Epithelial cell of proximal tubule (primary cell): ENCODE measurements at regions not wholly inside any gene's neighbourhood (a gene's known extent, or its start where the extent isn't known, plus 50 kb on each side); places are given as distances from the start of the nearest gene placed in this dataset.

Experiments
- DNase-seq: peaks from one replicate; pipeline ENCODE4 v3.0.0-alpha.2; 2011; ENCODE audit warnings: low read depth
- H3K4me3 ChIP-seq: 2 replicates; pipeline ENCODE4 v1.5.1; 2011; ENCODE audit warnings: low read depth, mild to moderate bottlenecking, low read length
- TF ChIP-seq, protein P1 (sequence below): conservative IDR thresholded peaks from 2 replicates; pipeline ENCODE4 v1.5.1; 2012; ENCODE audit warnings: low read depth, mild to moderate bottlenecking, low read length

DNA sequence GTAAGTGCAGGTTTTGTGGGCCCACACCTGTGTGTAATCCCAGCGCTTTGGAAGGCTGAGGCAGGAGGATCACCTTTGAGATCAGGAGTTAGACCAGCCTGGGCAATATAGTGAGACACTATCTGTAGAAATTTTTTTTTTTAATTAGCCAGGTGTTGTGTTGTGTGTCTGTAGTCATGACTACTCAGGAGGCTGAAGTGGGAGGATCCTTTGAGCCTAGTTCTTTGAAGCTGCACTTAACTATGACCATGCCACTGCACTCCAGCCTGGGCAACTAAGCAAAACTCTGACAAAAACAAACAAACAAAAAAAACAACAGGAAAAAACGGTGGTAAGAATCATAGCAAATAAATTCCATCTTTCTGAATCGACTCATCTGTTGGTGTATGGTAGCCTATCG, 268.6 kb upstream of the PDGFD start:
- TF ChIP-seq, protein P1, sequence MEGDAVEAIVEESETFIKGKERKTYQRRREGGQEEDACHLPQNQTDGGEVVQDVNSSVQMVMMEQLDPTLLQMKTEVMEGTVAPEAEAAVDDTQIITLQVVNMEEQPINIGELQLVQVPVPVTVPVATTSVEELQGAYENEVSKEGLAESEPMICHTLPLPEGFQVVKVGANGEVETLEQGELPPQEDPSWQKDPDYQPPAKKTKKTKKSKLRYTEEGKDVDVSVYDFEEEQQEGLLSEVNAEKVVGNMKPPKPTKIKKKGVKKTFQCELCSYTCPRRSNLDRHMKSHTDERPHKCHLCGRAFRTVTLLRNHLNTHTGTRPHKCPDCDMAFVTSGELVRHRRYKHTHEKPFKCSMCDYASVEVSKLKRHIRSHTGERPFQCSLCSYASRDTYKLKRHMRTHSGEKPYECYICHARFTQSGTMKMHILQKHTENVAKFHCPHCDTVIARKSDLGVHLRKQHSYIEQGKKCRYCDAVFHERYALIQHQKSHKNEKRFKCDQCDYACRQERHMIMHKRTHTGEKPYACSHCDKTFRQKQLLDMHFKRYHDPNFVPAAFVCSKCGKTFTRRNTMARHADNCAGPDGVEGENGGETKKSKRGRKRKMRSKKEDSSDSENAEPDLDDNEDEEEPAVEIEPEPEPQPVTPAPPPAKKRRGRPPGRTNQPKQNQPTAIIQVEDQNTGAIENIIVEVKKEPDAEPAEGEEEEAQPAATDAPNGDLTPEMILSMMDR: no peak
- no peak overlapping the region for H3K4me3 ChIP-seq
- DNase-seq: no peak

DNA sequence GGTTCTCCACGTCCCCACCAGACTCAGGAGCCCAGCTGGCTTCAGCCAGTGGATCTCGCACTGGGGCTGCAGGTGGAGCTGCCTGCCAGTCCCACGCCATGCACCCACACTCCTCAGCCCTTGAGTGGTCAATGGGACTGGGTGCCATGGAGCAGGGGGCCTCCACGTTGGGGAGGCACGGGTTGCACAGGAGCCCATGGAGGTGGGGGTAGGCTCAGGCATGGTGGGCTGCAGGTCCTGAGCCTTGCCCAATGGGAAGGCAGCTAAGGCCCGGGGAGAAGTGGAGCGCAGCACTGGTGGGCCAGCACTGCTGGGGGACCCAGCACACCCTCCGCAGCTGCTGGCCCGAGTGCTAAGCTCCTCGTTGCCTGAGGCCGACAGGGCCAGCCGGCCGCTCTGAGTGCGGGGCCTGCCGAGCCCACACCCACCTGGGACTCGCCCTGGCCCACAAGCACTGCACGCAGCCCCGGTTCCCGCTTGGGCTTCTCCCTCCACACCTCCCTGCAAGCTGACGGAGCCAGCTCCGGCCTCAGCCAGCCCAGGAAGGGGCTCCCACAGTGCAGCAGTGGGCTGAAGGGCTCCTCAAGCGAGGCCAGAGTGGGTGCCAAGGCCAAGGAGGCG, 258.5 kb upstream of the PDGFD start:
- H3K4me3 ChIP-seq: no peak overlapping the region
- DNase-seq: no peak
- TF ChIP-seq, protein P1: no peak

DNA sequence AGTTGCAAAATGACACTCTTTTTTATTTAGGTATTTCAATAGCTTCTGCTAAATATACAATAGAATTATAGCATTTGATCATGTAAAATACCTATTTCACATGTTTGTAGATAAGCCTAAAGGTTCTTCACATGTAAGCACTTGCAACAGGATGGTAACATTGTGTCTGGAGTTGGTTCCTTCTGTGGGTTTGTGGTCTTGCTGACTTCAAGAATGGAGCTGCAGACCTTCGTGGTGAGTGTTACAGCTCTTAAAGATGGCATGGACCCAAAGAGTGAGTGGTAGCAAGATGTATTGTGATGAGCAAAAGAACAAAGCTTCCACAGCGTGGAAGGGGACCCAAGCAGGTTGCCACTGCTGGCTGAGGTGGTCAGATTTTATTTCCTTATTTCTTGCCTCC, 246.4 kb upstream of the PDGFD start:
- TF ChIP-seq, protein P1: no peak
- no peak overlapping the region for H3K4me3 ChIP-seq
- no peak for DNase-seq

DNA sequence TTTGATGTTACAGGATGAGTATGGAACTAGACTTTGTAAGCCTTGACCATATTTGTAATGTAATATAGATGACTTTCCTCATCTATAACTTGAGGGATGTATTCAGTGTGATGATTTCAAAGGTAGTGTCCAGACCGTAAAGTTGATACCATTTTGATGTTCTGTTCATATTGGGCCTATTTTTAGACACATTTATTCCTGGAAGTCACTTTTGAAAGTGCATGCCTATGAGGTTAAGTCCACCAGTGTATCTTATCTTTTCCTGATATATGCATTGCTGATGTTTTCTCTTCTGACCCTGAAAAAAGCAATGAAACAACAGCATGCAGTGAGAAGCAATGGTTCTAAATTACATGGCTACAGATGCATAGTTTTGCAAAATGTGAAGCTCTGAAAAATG, 244.7 kb upstream of the PDGFD start:
- DNase-seq: no peak
- TF ChIP-seq, protein P1: no peak
- H3K4me3 ChIP-seq: no peak overlapping the region

DNA sequence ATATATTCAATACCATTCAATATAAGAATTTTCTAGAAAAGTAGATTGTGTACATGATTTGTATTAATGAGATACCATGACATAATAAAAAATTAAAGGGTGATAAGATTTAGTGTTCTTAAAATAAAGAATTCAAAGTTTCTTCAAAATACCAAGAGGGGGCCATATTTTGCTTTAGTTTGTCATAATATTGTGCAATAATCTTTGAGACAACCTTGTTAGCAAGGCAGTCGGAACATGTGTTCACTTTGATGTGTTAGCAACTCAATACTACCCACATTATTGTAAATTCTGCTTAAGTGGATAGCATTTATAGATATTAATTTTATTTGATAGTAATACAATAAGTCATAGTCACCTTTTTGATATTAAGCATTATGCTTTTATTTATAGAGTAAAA, 241.3 kb upstream of the PDGFD start:
- TF ChIP-seq, protein P1: no peak
- no peak for DNase-seq
- no peak overlapping the region for H3K4me3 ChIP-seq

DNA sequence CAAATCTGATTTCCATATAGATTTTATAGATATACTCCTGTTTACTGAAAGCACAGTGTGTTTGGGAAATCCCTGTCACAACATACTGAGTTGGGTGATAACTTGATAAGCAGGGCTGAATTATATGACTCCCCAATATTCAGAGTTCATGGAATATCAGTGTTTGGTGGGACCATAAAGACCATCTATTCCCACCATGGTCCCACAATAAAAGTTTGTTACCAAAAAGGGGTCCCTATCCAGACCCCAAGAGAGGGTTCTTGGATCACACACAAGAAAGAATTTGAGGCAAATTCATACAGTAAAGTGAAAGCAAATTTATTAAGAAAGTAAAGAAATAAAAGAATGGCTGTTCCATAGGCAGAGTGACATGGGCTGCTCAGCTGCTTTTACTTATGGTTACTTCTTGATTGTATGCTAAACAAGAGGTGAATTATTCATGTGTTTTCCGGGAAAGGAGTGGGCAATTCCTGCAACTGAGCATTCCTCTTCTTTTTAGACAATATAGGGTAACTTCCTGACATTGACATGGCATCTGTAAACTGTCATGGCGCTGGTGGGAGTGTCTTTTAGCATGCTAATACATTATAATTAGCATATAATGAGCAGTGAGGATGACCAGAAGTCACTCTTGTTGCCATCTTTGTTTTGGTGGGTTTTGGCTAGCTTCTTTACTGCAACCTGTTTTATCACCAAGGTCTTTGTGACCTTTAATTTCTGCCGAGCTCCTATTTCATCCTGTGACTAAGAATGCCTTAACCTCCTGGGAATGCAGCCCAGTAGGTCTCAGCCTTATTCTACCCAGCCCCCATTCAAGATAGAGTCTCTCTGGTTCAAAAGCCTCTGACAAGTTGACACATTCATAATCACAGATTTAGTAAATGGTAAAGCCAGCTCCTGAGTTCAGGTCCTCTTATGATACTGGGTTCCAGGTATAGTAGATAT, 240.6 kb upstream of the PDGFD start:
- no peak overlapping the region for H3K4me3 ChIP-seq
- DNase-seq: no peak
- TF ChIP-seq, protein P1: no peak
